GM19240 (cell line): ENCODE measurements at regions not wholly inside any gene's neighbourhood (a gene's known extent, or its start where the extent isn't known, plus 50 kb on each side); places are given as distances from the start of the nearest gene placed in this dataset.

Experiments
- DNase-seq: peaks from one replicate; pipeline ENCODE4 v3.0.0; 2011; ENCODE audit warnings: low spot score; ENCODE audit not compliant: insufficient read length

DNA sequence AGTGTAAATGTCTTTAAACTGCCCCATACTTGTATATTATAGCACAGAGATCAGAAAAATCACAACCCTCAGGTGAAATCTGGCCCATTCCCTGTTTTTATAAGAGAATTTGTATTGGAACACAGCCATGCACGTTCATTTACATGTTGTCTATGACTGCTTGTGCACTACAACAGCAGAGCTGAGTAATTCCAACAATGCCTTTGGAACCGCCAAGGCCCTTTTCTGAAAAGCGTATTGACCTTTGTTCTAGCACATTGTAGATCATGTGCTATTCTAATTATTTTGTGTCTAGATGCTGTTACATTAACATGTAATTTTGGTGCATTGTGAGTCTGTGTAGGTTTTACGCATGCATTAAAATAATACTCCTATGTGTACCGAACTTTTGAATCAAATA, 339.6 kb downstream of the CHRM3 start:
- no peak for DNase-seq

DNA sequence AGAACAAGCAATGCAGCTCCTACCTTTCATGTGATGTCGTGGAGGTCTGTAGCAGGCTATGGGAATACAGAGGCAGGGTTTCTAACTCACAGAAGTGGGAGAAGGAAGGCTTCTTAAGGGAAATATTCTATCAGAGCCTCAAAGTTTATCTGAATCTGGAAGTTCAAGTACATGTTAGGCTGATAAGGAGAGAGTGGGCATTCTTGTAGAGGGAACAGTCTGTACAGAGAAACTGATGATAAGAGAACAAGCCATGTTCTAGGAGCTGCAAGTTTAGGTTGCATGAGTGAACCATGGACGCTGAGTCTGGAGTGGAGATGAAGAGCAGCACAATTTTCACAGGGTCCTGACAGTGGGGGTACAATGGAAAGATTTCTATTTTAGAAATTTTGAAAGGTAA, 344.0 kb downstream of the CHRM3 start:
- no peak for DNase-seq

- DNase-seq = no peak
These were observed 344.8 kb downstream of the CHRM3 start for GRCh38 chr1:239731082-239731748.

DNA sequence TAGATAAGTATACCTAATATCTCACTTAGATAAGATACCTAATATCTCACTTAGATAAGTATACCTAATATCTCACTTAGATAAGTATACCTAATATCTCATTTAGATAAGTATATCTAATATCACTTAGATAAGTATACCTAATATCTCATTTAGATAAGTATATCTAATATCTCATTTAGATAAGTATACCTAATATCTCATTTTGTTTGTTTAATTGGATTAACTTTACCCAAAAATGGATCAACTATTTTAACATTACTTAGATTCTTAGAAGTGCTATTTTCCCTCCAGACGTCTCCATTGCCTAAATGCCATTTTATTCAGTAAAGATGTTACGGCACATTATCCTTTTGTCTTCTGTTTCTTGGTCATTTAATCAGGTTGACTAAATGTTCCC, 346.4 kb downstream of the CHRM3 start:
- DNase-seq = no peak

GRCh38 chr1:239733995-239734394, 347.6 kb downstream of the CHRM3 start:
- no peak for DNase-seq

GRCh38 chr1:239735111-239735510, 348.7 kb downstream of the CHRM3 start:
- DNase-seq = no peak

DNA sequence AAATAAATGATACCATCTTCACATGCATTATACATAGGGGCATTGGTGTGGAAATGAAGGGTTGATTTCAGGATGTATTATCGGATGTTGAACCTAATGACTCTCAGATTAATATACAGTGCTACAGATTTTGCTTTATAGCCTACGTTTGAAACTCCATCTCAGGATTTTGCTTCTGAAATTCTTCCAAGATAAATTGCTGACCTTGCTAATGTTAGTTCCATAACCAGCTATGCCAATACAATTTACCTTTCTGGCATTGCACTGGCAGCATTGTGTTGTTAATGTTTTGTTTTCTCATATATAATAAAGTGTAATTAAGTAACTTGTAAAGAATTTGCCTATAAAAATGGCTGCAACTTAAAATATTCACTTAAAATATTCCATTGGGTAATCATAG, 350.1 kb downstream of the CHRM3 start:
- no peak for DNase-seq

DNA sequence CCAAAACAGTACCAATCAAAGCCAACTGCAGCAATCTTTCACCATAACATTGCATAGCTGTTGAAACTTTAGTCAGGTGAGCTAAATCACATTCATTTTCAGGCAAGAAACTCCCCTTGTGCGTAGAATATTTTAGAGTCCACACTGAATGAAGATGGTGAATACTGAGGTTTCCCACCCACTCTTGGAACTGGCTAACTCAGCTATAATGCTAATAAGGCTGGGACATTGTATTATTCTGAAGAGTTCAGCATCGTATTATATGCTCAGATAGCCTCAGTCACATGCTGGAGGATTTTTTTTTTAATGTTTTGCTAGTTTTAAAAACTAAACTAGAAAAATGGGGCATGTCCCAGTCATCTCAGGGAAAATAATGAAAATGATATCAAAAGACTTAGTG, 352.3 kb upstream of the FMN2 start:
- DNase-seq = no peak

GRCh38 chr1:239739919-239740318, 351.8 kb upstream of the FMN2 start:
- DNase-seq = no peak

DNA sequence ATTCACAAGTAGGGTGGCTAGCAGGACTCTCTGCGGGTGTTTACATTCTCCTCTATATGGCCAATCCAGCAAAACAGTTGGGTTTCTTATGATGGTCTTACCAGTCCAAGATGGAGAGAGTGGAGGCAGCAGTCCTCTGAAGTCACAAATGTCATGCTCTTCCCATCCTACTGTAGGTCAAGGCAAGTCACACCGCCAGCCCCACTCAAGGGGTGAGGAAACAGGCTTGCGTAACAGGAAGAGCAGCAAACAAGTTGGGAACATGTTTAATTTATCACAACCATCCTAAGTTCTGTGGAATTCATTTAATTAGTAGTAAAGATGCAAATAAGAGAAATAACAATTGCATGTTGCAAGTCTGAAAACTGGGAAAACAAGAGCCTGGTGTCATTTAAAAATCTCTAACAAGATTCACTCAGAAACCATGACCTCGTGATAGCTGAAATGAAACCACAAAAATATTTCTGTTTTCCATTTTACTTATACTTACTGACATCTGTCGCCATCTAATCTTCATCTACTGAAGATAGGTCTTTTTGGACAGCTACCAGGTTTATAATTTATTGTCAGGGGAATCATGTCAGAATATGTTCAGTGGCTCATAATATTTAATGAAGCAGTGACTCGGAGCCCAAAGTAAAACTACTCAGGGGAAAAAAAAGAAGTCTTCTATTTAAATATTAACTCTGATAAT, 349.1 kb upstream of the FMN2 start:
- DNase-seq = no peak

GRCh38 chr1:239744851-239745250, 346.8 kb upstream of the FMN2 start:
- no peak for DNase-seq

GRCh38 chr1:239755107-239755912, 336.4 kb upstream of the FMN2 start:
- DNase-seq = no peak

DNA sequence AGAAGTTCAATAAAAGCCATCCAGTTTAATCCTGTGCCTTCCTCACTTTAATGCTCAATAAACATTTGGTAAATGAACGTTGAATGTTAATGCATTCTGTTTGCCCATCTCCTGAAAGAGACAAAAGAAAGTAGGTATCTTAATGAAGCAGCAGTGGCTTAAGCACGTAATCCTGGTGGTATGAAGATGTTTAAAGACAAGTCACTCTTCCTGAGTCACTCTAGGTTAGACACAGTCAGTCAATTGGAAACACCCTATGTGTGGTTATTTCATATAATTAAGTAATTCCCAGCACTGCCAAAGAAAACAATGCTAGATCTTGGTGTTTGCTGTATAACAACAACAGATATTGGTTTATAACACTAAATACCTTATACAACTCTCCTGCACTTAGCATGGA, 334.0 kb upstream of the FMN2 start:
- no peak for DNase-seq

DNA sequence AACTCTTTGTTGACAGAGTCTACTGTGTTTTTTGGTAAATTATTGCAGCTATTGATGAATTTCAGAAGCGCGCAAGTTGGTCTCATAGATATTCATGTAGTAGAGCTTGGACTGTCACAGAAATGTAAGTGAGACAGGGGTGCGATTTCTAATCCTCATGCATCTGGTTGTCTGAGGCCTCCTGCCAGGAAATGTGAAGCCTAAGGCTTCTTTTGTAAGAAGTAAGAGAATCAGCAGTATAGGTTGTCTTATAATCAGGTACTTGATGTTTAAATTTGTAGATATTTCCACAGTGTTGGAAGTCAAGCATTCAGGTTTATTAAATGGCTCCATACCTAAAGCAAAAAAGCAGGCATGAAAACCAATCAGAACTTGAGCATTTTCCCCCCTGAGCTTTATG, 332.9 kb upstream of the FMN2 start:
- DNase-seq = no peak

- no peak for DNase-seq
These were observed 330.2 kb upstream of the FMN2 start for GRCh38 chr1:239761509-239761908.

- no peak for DNase-seq
These were observed 327.8 kb upstream of the FMN2 start for GRCh38 chr1:239763850-239764249.

- DNase-seq = no peak
These were observed 327.1 kb upstream of the FMN2 start for GRCh38 chr1:239764546-239764945.

GRCh38 chr1:239765163-239765562, 326.5 kb upstream of the FMN2 start:
- DNase-seq = no peak

GRCh38 chr1:239771550-239771949, 320.1 kb upstream of the FMN2 start:
- DNase-seq = no peak

DNA sequence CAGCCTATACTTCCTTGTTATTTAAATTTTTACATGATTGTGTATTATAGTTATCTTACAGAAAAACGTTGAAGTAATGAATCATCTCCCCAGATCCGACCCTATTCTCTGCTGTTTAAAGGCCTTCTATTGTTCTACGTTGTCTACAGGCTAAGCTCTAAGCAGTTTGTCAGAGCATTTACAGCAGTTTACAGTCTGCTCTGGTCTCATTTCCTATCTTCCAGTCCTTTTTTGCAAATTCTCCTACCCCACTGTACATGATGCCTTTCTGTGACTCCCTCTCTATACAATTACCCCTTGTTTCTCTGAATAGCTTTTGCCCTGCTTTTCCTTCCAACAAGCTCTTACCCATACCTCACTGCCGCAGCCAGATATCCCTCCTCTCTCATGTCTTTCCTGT, 319.2 kb upstream of the FMN2 start:
- DNase-seq = no peak

DNA sequence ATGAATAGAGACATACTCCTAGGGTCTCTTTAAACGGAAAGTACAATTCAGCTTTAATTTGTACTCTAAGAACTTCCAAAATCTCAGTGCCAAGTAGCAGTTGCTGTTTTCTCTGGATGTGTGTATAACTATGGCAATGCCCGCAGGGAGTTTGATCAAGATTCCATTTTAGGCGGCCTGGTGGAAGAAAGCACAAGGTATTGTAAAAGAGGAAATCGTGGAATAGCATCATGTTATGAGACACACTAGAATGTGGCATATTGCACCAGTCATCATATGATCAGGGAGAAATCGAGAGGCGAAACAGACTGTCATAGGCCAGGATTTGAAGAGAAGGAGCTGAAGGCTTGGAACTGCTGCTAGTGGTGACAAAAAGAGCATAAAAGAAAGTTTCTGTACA, 316.2 kb upstream of the FMN2 start:
- DNase-seq = no peak

DNA sequence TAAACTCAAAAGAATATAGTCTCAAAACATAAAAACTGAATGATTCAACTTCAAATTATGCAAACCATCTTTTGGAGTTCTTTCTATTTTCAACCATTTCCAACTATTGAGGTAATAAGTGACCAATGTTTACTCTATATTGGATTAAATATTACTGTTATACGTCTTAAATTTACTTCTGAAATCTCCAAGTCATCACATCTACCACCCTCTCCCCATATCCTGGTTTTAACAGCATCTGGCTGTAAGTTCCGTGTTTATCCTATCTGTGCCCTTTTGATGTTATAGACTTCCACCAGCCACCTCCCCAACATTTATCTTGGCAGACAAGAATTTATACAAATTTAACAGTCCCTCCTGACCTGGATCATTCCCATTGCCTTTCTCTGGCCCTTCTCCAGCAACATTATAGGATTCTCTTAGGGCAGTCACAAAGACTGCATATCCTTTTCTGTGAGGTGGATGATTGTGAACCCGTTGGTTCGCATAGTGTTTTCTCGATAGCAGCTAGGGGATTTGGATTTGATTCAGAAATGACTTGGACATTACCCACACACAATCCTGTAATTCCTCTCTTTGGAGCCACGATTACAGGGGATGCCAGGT, 313.4 kb upstream of the FMN2 start:
- DNase-seq = no peak
